DND-41 (cell line): ENCODE measurements at regions not wholly inside any gene's neighbourhood (a gene's known extent, or its start where the extent isn't known, plus 50 kb on each side); places are given as distances from the start of the nearest gene placed in this dataset.

Experiments
- CTCF ChIP-seq: IDR thresholded peaks from 2 replicates; pipeline ENCODE4 v1.5.1; 2012; ENCODE audit warnings: borderline replicate concordance, low read length, moderate library complexity, mild to moderate bottlenecking; ENCODE audit not compliant: poor library complexity, severe bottlenecking; ENCODE audit errors: extremely low read depth
- EZH2 ChIP-seq: IDR thresholded peaks from 3 replicates; pipeline ENCODE4 v1.6.1; 2012; ENCODE audit warnings: borderline replicate concordance, low read depth, mild to moderate bottlenecking, moderate library complexity, low read length, inconsistent platforms; ENCODE audit not compliant: severe bottlenecking

- TF ChIP-seq CTCF (no peak), EZH2 (no peak)
Measured at GRCh38 chr4:45302828-45303227, 576.5 kb upstream of the GNPDA2 start.
